ENCODE measurements at regions not wholly inside any gene's neighbourhood (a gene's known extent, or its start where the extent isn't known, plus 50 kb on each side); places are given as distances from the start of the nearest gene placed in this dataset.
"Not testable (repeated sequence)": the region's sequence is repeated elsewhere in the genome, so short reads cannot be mapped to it uniquely, and the experiment has no call there.

DNA sequence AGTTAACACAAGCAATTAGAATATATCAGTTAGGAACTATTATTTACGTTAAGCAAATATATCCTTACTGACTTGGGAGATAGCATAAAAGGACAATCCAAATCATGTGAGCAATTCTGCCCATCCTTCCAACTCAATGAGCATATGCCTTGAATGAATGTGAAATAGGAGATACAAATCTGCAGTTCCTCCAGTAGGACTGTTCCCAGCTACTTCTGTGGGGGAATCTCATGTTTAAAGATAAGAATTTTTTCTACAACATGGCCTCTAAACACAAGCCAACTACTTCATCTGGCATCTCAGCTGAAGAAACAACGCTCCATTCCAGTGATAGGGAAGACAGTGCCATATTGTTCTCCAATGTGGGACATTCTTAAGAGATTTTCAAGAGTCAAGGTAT lies 110.7 kb upstream of the NIPBL start:
- Mint-ChIP-seq H3K4me1 (no peaks in the 10 kb centered on the region), H3K27me3 (peaks cover 9% of the 10 kb centered on the region), H3K27ac (no peak overlapping the region), H3K4me3 (no peak overlapping the region), H3K9me3 (peaks cover 4% of the 10 kb centered on the region), H3K36me3 (ENCODE audit: low read depth) (no peaks in the 10 kb centered on the region)
- no peak for DNase-seq
- POLR2A ChIA-PET: no interaction called here
- CTCF ChIA-PET: interaction anchor here (0.6 kb wide), 1 partner anchor 71 kb away, joined by 4 read pairs; no protein-coding TSS in a partner anchor

DNA sequence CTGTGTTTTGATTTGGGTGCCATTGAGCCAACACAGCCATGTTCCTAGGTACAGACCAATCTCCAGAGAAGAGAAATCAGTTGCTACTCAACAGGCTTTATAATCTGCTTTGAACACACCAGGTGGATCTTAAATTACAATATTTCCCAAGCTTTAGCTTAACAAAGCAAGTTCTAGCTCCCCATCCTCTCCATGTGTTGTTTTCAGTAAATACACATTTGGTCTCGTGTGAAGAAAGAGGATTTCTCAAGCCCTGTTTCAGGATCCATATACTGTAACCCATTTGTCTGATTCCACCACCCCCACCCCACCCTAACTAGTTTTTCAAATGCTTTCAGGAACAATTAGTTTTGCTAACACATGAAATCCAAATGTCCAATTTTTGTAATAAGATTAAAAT lies 109.6 kb upstream of the NIPBL start:
- Mint-ChIP-seq H3K27ac (no peak overlapping the region), H3K4me3 (no peak overlapping the region), H3K27me3 (peaks cover 7% of the 10 kb centered on the region), H3K9me3 (peaks cover 4% of the 10 kb centered on the region), H3K36me3 (ENCODE audit: low read depth) (no peaks in the 10 kb centered on the region), H3K4me1 (no peaks in the 10 kb centered on the region)
- ChIA-PET POLR2A (no interaction called here), CTCF (no interaction called here)
- no peak for DNase-seq

- Mint-ChIP-seq H3K36me3 (ENCODE audit: low read depth) (no peaks in the 10 kb centered on the region), H3K4me1 (no peaks in the 10 kb centered on the region), H3K9me3 (peaks cover 4% of the 10 kb centered on the region), H3K4me3 (no peak overlapping the region), H3K27ac (no peak overlapping the region), H3K27me3 (peaks cover 4% of the 10 kb centered on the region)
- DNase-seq: no peak
- ChIA-PET CTCF (interaction anchor here (1.2 kb wide), 1 partner anchor 12 kb away, joined by 3 read pairs; no protein-coding TSS in a partner anchor), POLR2A (no interaction called here)
Observed at GRCh38 chr5:36768450-36768849, 108.1 kb upstream of the NIPBL start.

DNA sequence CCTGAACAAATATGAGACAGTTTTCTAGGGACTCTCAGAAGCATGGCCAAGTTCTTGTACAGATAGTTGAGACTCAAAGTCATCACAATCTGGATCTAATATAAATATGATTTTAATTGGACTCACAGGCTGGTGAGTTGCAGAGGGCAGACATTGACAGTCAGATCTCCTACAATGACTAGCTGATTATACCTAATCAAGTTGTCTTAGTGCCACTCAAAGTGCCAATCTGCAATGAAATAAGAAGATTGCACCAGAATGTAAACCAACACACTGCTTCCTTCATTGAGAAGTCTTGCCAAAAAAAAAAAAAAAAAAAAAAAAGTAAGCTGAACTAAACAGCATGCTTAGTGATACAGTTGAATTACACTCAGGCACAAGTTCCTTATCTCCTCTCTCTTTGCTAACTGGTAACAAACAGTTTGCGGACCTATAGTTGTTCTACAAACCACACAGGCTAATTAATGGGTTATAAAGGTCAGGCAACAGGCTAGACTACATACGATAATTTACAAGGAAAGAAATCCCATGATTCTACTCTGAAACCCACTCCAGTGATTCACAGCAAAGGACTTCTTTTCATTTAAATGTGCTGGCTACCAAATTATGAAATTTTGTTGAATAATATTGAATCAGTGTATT lies 107.3 kb upstream of the NIPBL start:
- no peak overlapping the region for H3K4me3 Mint-ChIP-seq
- POLR2A ChIA-PET: no interaction called here
- H3K27me3 Mint-ChIP-seq: peaks cover 4% of the 10 kb centered on the region
- H3K4me1 Mint-ChIP-seq: no peaks in the 10 kb centered on the region
- no peaks in the 10 kb centered on the region for H3K36me3 Mint-ChIP-seq (ENCODE audit: low read depth)
- H3K9me3 Mint-ChIP-seq: peaks cover 4% of the 10 kb centered on the region
- CTCF ChIA-PET: no interaction called here
- H3K27ac Mint-ChIP-seq: no peak overlapping the region
- DNase-seq: no peak

DNA sequence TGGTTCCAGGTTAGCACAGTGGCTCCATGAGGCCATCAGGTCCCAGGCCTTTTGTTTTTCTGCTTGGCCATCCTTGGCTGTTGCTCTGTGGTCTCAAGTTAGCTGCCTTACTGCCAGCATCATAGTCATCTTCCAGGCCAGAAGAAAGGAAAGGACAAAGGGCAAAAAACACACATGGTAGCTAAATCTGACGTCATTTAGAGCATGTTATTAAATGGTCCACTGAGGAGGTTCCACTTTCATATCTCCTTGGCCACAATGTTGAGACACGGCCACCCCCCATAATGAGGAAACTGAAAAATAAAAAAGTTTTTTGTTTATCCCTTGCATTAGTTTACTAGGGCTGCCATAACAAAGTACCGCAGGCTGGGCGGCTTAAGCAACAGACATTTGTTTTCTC lies 106.4 kb upstream of the NIPBL start:
- Mint-ChIP-seq H3K4me3 (no peak overlapping the region), H3K27ac (no peak overlapping the region), H3K4me1 (no peaks in the 10 kb centered on the region), H3K27me3 (peaks cover 4% of the 10 kb centered on the region), H3K9me3 (peaks cover 4% of the 10 kb centered on the region), H3K36me3 (ENCODE audit: low read depth) (no peaks in the 10 kb centered on the region)
- ChIA-PET POLR2A (no interaction called here), CTCF (no interaction called here)
- DNase-seq: no peak

GRCh38 chr5:36772276-36773140 lies 104.1 kb upstream of the NIPBL start:
- Mint-ChIP-seq H3K9me3 (no peaks in the 10 kb centered on the region), H3K27me3 (no peaks in the 10 kb centered on the region), H3K36me3 (ENCODE audit: low read depth) (no peaks in the 10 kb centered on the region), H3K4me1 (no peaks in the 10 kb centered on the region), H3K4me3 (no peak overlapping the region), H3K27ac (no peak overlapping the region)
- no peak for DNase-seq
- CTCF ChIA-PET: interaction anchor here (0.6 kb wide), 1 partner anchor 522 kb away, joined by 3 read pairs; no protein-coding TSS in a partner anchor
- POLR2A ChIA-PET: no interaction called here

GRCh38 chr5:36777105-36777757 lies 99.3 kb upstream of the NIPBL start:
- H3K4me1 Mint-ChIP-seq: no peaks in the 10 kb centered on the region
- no peak overlapping the region for H3K27ac Mint-ChIP-seq
- no peaks in the 10 kb centered on the region for H3K9me3 Mint-ChIP-seq
- ChIA-PET POLR2A (no interaction called here), CTCF (interaction anchor here (0.6 to 0.9 kb wide), 2 partner anchors 22 to 738 kb away, joined by 3 read pairs; no protein-coding TSS in a partner anchor)
- peaks cover 3% of the 10 kb centered on the region for H3K27me3 Mint-ChIP-seq
- no peaks in the 10 kb centered on the region for H3K36me3 Mint-ChIP-seq (ENCODE audit: low read depth)
- H3K4me3 Mint-ChIP-seq: no peak overlapping the region
- DNase-seq: no peak

- no peak overlapping the region for H3K27ac Mint-ChIP-seq
- H3K36me3 Mint-ChIP-seq (ENCODE audit: low read depth): no peaks in the 10 kb centered on the region
- peaks cover 3% of the 10 kb centered on the region for H3K27me3 Mint-ChIP-seq
- POLR2A ChIA-PET: no interaction called here
- H3K9me3 Mint-ChIP-seq: no peaks in the 10 kb centered on the region
- CTCF ChIA-PET: no interaction called here
- DNase-seq: no peak
- H3K4me1 Mint-ChIP-seq: no peaks in the 10 kb centered on the region
- no peak overlapping the region for H3K4me3 Mint-ChIP-seq
Observed at GRCh38 chr5:36778336-36778735, 98.2 kb upstream of the NIPBL start.

GRCh38 chr5:36782612-36783011 lies 94.0 kb upstream of the NIPBL start:
- CTCF ChIA-PET; H3K9me3 Mint-ChIP-seq; DNase-seq; H3K27ac Mint-ChIP-seq; H3K36me3 Mint-ChIP-seq (ENCODE audit: low read depth); POLR2A ChIA-PET; H3K4me1 Mint-ChIP-seq; H3K4me3 Mint-ChIP-seq; H3K27me3 Mint-ChIP-seq: not testable (repeated sequence)

DNA sequence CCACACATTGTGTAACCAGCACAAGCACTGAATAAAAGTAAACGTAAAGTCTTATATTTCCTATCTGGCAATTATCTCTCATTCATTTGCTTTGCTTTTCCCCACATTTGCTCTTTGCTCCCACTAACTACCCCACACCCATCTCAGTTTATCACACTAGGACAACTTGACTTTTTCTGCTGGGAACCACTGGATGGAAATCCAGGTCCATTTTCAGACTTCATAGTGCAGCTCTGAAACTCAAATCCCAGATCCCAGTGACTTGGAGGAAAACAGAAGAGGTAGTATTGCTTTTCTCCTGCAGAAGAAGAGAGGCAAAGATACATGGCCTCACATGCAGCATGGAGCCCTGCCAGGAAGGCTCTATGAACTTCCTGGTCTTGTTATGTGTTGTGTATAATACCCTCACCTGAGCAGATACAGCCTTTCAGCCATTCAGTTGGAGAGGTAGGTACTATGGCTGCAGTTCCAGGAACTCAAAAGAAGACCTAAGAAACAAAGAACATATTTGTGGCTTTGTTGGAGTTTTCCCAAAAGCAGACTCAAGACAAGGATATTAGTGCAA lies 90.0 kb upstream of the NIPBL start:
- no peaks in the 10 kb centered on the region for H3K36me3 Mint-ChIP-seq (ENCODE audit: low read depth)
- H3K4me1 Mint-ChIP-seq: no peaks in the 10 kb centered on the region
- H3K4me3 Mint-ChIP-seq: no peak overlapping the region
- ChIA-PET CTCF (no interaction called here), POLR2A (no interaction called here)
- DNase-seq: no peak
- no peak overlapping the region for H3K27ac Mint-ChIP-seq
- H3K27me3 Mint-ChIP-seq: peaks cover 3% of the 10 kb centered on the region
- no peaks in the 10 kb centered on the region for H3K9me3 Mint-ChIP-seq

GRCh38 chr5:36787365-36788093 lies 89.0 kb upstream of the NIPBL start:
- Mint-ChIP-seq H3K27me3 (peaks cover 3% of the 10 kb centered on the region), H3K27ac (no peak overlapping the region), H3K36me3 (ENCODE audit: low read depth) (no peaks in the 10 kb centered on the region), H3K4me1 (no peaks in the 10 kb centered on the region), H3K9me3 (no peaks in the 10 kb centered on the region), H3K4me3 (no peak overlapping the region)
- ChIA-PET CTCF (no interaction called here), POLR2A (no interaction called here)
- DNase-seq: no peak

DNA sequence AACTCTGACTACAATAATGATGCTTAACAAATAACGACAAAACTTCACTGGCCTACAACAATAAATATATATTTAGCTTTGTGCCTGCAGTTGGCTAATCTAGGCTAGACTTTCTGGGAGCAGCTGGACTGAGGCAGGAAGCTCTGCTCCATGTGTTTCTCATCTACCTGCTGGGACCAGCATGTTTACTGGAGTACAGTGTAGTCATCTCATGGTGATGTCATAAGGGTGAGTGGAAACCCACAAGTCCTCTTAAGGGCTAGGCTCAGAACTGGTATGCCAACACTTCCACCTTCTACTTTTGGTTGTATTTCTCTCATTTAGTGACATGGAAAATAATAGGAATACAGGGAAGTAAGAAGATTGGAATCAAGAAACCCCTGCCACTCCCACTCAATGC lies 85.7 kb upstream of the NIPBL start:
- POLR2A ChIA-PET: no interaction called here
- peaks cover 2% of the 10 kb centered on the region for H3K27me3 Mint-ChIP-seq
- no peak for DNase-seq
- H3K4me3 Mint-ChIP-seq: no peak overlapping the region
- no peaks in the 10 kb centered on the region for H3K36me3 Mint-ChIP-seq (ENCODE audit: low read depth)
- H3K27ac Mint-ChIP-seq: no peak overlapping the region
- no peaks in the 10 kb centered on the region for H3K4me1 Mint-ChIP-seq
- no peaks in the 10 kb centered on the region for H3K9me3 Mint-ChIP-seq
- CTCF ChIA-PET: no interaction called here
